NCI-H69 (cell line): ENCODE measurements at regions not wholly inside any gene's neighbourhood (a gene's known extent, or its start where the extent isn't known, plus 50 kb on each side); places are given as distances from the start of the nearest gene placed in this dataset.
"Not testable (repeated sequence)": the region's sequence is repeated elsewhere in the genome, so short reads cannot be mapped to it uniquely, and the experiment has no call there.

ENCODE experiments used
- DNase-seq: peaks from one replicate; lab custom pipeline; 2025; lab: John Stamatoyannopoulos, UW

DNA sequence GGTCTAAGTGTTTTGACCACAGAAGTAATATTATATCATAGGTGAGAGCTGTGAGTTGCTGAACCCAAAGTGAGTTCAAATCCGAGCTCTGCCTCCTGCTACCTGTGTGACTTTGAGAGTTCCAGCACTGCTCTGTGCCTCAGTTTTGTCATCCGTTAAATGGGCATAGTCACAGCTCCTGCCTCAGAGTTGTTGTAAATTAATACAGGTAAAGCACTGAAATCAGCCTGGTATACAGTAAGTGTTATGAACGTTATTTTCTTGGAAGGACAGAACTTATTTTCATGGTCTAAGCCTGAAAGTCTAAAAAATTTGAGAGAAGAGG lies 65.4 kb upstream of the ZNF195 start:
- DNase-seq, result not testable (repeated sequence)

DNA sequence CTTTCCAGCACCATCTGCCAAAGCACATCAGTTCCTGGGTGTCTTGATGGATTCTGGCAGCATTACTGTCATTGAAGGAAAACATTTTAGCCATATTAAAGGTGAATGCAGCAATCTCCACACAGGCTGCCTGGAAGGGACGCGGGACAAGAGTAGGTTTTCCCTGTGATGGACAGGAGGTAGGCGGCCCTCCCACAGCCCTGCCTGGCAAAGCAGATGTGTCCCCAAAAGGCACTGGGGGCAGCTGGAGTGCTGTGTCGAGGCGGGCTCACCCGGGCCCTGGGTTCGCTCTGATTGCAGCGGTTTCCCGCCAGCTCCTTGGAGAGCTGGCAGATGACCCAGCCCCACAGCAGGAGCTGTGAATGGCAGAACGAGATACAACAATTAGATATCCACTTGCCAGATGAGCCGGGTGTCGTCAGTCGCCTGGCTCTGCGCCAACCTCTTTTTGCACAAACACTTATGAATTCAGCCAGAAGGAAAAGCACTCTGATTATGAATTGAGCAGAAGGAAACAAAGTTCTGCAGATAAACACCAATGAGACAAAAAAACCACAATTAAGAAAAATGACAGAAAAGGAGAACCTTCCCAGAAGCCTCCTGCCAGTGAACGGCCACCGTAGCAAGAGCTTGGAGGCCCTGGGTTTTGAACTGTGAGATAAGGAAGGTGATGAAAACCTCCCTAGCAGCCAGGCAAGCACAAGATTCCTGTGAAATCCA lies 64.9 kb upstream of the ZNF195 start:
- peak; percentile 40 for DNase-seq

DNA sequence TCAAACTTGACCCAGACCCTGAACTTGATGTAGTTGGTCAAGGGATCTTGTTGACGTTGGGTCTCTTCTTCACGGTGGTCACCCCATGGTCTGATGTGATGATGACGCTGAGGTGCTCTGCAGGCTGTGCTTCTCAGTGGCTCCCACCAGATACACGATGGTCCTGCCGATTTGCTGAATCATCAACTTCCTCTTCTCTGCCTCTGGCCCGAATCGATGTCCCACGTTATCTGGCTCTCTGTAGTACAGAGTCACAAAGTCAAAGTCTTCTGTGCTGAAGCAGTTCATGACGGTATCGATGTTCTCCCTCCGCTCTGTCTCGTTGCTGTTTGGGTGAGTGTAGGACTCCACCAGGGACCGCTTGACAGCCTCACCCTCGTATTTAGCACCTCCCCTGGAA lies 58.5 kb upstream of the ZNF195 start:
- DNase-seq, result not testable (repeated sequence)

DNA sequence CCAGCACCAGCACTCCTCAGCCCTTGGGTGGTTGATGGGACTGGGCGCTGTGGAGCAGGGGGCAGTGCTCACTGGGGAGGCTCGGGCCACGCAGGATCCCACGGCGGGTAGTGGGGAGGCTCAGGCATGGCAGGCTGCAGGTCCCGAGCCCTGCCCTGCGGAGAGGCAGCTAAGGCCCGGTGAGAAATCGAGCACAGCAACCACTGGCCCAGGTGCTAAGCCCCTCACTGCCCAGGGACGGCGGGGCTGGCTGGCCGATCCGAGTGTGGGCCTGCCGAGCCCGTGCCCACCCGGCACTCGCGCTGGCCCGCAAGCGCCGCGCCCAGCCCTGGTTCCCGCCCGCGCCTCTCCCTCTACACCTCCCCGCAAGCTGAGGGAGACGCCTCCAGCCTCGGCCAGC lies 56.0 kb upstream of the ZNF195 start:
- no peak for DNase-seq

DNA sequence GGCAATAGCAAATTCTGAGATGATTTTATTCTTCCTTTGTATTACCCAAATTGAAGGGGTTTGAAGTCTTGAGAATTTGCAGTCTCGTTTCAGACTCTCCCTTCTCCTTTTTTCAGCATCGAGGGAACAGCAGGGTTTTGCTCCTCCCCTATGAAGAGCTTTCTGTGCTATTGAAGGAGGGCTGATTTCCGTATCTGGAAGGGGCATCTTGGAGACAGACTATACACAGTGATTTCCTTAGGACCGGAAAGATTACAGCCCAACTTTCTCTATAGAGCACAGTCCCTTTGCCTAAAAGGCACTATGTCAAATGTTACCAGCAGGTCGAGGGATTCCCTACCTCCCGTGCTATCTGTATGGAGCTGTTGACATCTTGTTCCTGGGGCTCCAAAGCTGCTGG lies 50.2 kb upstream of the ZNF195 start:
- DNase-seq, result not testable (repeated sequence)
